Cardiac muscle cell (in vitro differentiated cells and primary cell): ENCODE measurements at regions not wholly inside any gene's neighbourhood (a gene's known extent, or its start where the extent isn't known, plus 50 kb on each side); places are given as distances from the start of the nearest gene placed in this dataset.

Source experiments
- DNase-seq, 2 donors: peaks; one replicate each; pipeline versions ENCODE4 v3.0.0 to v3.0.0-alpha.2; 2010 to 2017; ENCODE audit warnings: low read depth in 1 of 2, low spot score in 1 of 2
- H3K27ac ChIP-seq: fragments of 200-600 bp; sonication (generic); 2 replicates; pipeline ENCODE4 v1.5.1; 2016
- H3K27me3 ChIP-seq: fragments of 200-600 bp; sonication (generic); 2 replicates; pipeline ENCODE4 v1.6.0; 2016; ENCODE audit warnings: control low read depth
- H3K36me3 ChIP-seq: fragments of 200-600 bp; sonication (generic); 2 replicates; pipeline ENCODE4 v1.5.1; 2016; ENCODE audit warnings: control low read depth
- H3K4me1 ChIP-seq: fragments of 200-600 bp; sonication (generic); 2 replicates; pipeline ENCODE4 v1.8.1; 2017; ENCODE audit warnings: low read depth, mild to moderate bottlenecking, mixed run types
- H3K4me3 ChIP-seq: fragments of 200-600 bp; sonication (generic); 2 replicates; pipeline ENCODE4 v1.5.1; 2016; ENCODE audit warnings: mild to moderate bottlenecking
- H3K9me3 ChIP-seq: fragments of 200-600 bp; sonication (generic); 2 replicates; pipeline ENCODE4 v1.5.1; 2017; ENCODE audit warnings: low read depth, mild to moderate bottlenecking, control low read depth
- CTCF ChIP-seq: IDR thresholded peaks from 2 replicates; pipeline ENCODE4 v1.5.1; 2012; ENCODE audit warnings: low read depth, mild to moderate bottlenecking, low read length

GRCh38 chr14:35921745-35922144, 95.6 kb downstream of the BRMS1L start:
- Histone ChIP-seq H3K27me3 (no peaks in the 10 kb centered on the region), H3K4me1 (no peaks in the 10 kb centered on the region), H3K9me3 (no peaks in the 10 kb centered on the region), H3K36me3 (no peaks in the 10 kb centered on the region), H3K27ac (no peak overlapping the region), H3K4me3 (no peak overlapping the region)
- no peak for DNase-seq
- TF ChIP-seq CTCF: no peak
